Left lobe of liver (tissue), 2 donors: ENCODE measurements at regions not wholly inside any gene's neighbourhood (a gene's known extent, or its start where the extent isn't known, plus 50 kb on each side); places are given as distances from the start of the nearest gene placed in this dataset.
A peak's percentile ranks its signal among the peaks of the same experiment; 100 is the strongest.
"Not testable (repeated sequence)": the region's sequence is repeated elsewhere in the genome, so short reads cannot be mapped to it uniquely, and the experiment has no call there.

Experiments
- ATAC-seq: fragments of 200-7000 bp; cut with Tn5 transposase; one replicate; pipeline ENCODE4 v1.9.1; 2020; ENCODE audit warnings: mild to moderate bottlenecking, moderate library complexity
- DNase-seq: peaks from one replicate; pipeline ENCODE4 v3.0.0-alpha.2; 2020; ENCODE audit warnings: low spot score
- donor health status: DM: no; HTN: no; CAD: no; lungs with moderate emphysema.
- donor health status: DM: no; HTN: yes; CAD: no.

GRCh38 chr5:96112123-96112670 is 150.5 kb upstream of the ELL2 start:
- no peak for DNase-seq
- ATAC-seq, result no peak

- ATAC-seq, result no peak
Measured at GRCh38 chr5:96111080-96111756, 149.6 kb upstream of the ELL2 start.

GRCh38 chr5:96110300-96110699 is 148.6 kb upstream of the ELL2 start:
- DNase-seq (no peak), ATAC-seq (peak; percentile 22)

More at GRCh38 chr5:96111080-96111756, 149.6 kb upstream of the ELL2 start:
- no peak for DNase-seq

GRCh38 chr5:96108629-96109028 is 147.0 kb upstream of the ELL2 start:
- not testable (repeated sequence) for ATAC-seq, DNase-seq

GRCh38 chr5:96103829-96104228 is 142.2 kb upstream of the ELL2 start:
- ATAC-seq, DNase-seq: not testable (repeated sequence)

GRCh38 chr5:96101358-96102089 is 139.9 kb upstream of the ELL2 start:
- ATAC-seq (no peak), DNase-seq (no peak)

GRCh38 chr5:96097488-96097887 is 135.8 kb upstream of the ELL2 start:
- ATAC-seq, DNase-seq: not testable (repeated sequence)

GRCh38 chr5:96096724-96097123 is 135.1 kb upstream of the ELL2 start:
- DNase-seq (no peak), ATAC-seq (no peak)

- DNase-seq (peak; percentile 69), ATAC-seq (peak; percentile 67)
Measured at GRCh38 chr5:96094904-96095303, 133.3 kb upstream of the ELL2 start.

- DNase-seq (no peak), ATAC-seq (peak; percentile 60)
Measured at GRCh38 chr5:96093890-96094381, 132.3 kb upstream of the ELL2 start.

GRCh38 chr5:96093340-96093739 is 131.7 kb upstream of the ELL2 start:
- ATAC-seq, result no peak
- DNase-seq, result no peak

- DNase-seq (no peak), ATAC-seq (no peak)
Measured at GRCh38 chr5:96091874-96092273, 130.2 kb upstream of the ELL2 start.

- ATAC-seq, result no peak
- no peak for DNase-seq
Measured at GRCh38 chr5:96090215-96090614, 128.6 kb upstream of the ELL2 start.

- DNase-seq, result no peak
- ATAC-seq, result no peak
Measured at GRCh38 chr5:96088706-96089498, 127.3 kb upstream of the ELL2 start.

GRCh38 chr5:96087939-96088338 is 126.3 kb upstream of the ELL2 start:
- no peak for DNase-seq
- ATAC-seq, result no peak

GRCh38 chr5:96084874-96085506 is 123.3 kb upstream of the ELL2 start:
- no peak for DNase-seq
- ATAC-seq, result peak; percentile 70

GRCh38 chr5:96083361-96083881 is 121.8 kb upstream of the ELL2 start:
- DNase-seq (no peak), ATAC-seq (no peak)

- DNase-seq (no peak), ATAC-seq (peak; percentile 20)
Measured at GRCh38 chr5:96081276-96081858, 119.7 kb upstream of the ELL2 start.

- no peak for DNase-seq
- ATAC-seq, result no peak
Measured at GRCh38 chr5:96080557-96080956, 118.9 kb upstream of the ELL2 start.

GRCh38 chr5:96079962-96080361 is 118.3 kb upstream of the ELL2 start:
- DNase-seq (no peak), ATAC-seq (no peak)
